Loucy (cell line): ENCODE measurements at regions not wholly inside any gene's neighbourhood (a gene's known extent, or its start where the extent isn't known, plus 50 kb on each side); places are given as distances from the start of the nearest gene placed in this dataset.

Experiments used
- H2AFZ ChIP-seq: fragments of 200-600 bp; sonication (generic); 2 replicates; pipeline ENCODE4 v1.6.0; 2016; ENCODE audit warnings: antibody characterized with exemption, mild to moderate bottlenecking, low read length, moderate library complexity
- H3F3A ChIP-seq: fragments of 200-600 bp; 2 replicates; pipeline ENCODE4 v1.6.0; 2016; ENCODE audit warnings: antibody characterized with exemption, low read depth, mild to moderate bottlenecking
- H3K27me3 ChIP-seq: fragments of 200-600 bp; sonication (generic); 2 replicates; pipeline ENCODE4 v1.6.1; 2014; ENCODE audit warnings: low read length, mild to moderate bottlenecking; ENCODE audit not compliant: insufficient read depth, poor library complexity, severe bottlenecking
- H3K36me3 ChIP-seq: fragments of 200-600 bp; sonication (generic); 2 replicates; pipeline ENCODE4 v1.6.1; 2016; ENCODE audit warnings: low read length; ENCODE audit not compliant: insufficient read depth
- H3K4me1 ChIP-seq: fragments of 200-600 bp; sonication (generic); 2 replicates; pipeline ENCODE4 v1.5.1; 2014; ENCODE audit warnings: low read length, mild to moderate bottlenecking; ENCODE audit not compliant: insufficient read depth, poor library complexity, severe bottlenecking
- H3K4me2 ChIP-seq: fragments of 200-600 bp; sonication (generic); 2 replicates; pipeline ENCODE4 v1.6.0; 2014; ENCODE audit warnings: antibody characterized with exemption, low read length, low read depth, mild to moderate bottlenecking; ENCODE audit not compliant: poor library complexity, severe bottlenecking
- H3K4me3 ChIP-seq: fragments of 200-600 bp; sonication (generic); 2 replicates; pipeline ENCODE4 v1.5.1; 2014; ENCODE audit warnings: low read length, mild to moderate bottlenecking, mixed read lengths; ENCODE audit not compliant: poor library complexity, severe bottlenecking
- H3K79me2 ChIP-seq: fragments of 200-600 bp; sonication (generic); 2 replicates; pipeline ENCODE4 v1.6.1; 2014; ENCODE audit warnings: low read length; ENCODE audit not compliant: insufficient read depth
- H3K9ac ChIP-seq: fragments of 200-600 bp; sonication (generic); 2 replicates; pipeline ENCODE4 v1.6.0; 2014; ENCODE audit warnings: mild to moderate bottlenecking, low read depth, low read length, moderate library complexity; ENCODE audit not compliant: poor library complexity, severe bottlenecking
- H3K9me2 ChIP-seq: fragments of 200-600 bp; sonication (generic); replicated peaks from 2 replicates; pipeline ENCODE4 v1.6.1; 2016; ENCODE audit warnings: low read depth, low read length, mixed read lengths
- H3K9me3 ChIP-seq: fragments of 200-600 bp; sonication (generic); 2 replicates; pipeline ENCODE4 v1.6.1; 2014; ENCODE audit warnings: mild to moderate bottlenecking, antibody characterized with exemption, low read length, low read depth; ENCODE audit not compliant: insufficient read depth
- H4K20me1 ChIP-seq: fragments of 200-600 bp; sonication (generic); 2 replicates; pipeline ENCODE4 v1.6.0; 2014; ENCODE audit warnings: antibody characterized with exemption, low read length, mild to moderate bottlenecking; ENCODE audit not compliant: insufficient read depth, poor library complexity, severe bottlenecking
- CTCF ChIP-seq: fragments of 200-600 bp; sonication (generic); conservative IDR thresholded peaks from 2 replicates; pipeline ENCODE4 v1.5.1; 2014; ENCODE audit warnings: mild to moderate bottlenecking, antibody characterized with exemption, low read length
- EZH2phosphoT487 ChIP-seq: fragments of 200-600 bp; IDR thresholded peaks from 2 replicates; pipeline ENCODE4 v1.6.1; 2018; ENCODE audit warnings: antibody characterized with exemption, mild to moderate bottlenecking, moderate library complexity, borderline replicate concordance

DNA sequence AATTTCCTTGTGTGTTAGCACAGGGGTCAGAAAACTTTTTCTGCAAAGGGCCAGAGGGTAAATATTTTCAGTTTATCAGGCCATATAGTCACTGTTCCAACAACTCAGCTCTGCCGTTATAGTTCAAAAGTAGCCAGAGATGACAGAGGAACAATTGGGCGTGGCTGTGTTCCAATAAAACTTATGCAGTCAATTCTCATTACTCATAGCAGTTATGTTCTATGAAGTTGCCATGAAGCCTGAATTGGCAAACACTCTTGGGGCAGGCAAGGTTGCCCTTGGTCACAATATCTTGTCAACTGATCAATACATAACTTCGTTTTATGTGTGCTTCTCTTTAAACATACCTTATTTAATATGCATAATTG lies 304.2 kb downstream of the TFAP2C start:
- Histone ChIP-seq H3K4me3 (no peak overlapping the region), H3K9me2 (no peaks in the 10 kb centered on the region), H4K20me1 (no peaks in the 10 kb centered on the region), H3K4me1 (no peaks in the 10 kb centered on the region), H3K4me2 (no peak overlapping the region), H3F3A (no peaks in the 10 kb centered on the region), H2AFZ (no peak overlapping the region), H3K79me2 (no peaks in the 10 kb centered on the region), H3K9me3 (no peaks in the 10 kb centered on the region; the same call in 1 of the 2 replicates), H3K36me3 (no peaks in the 10 kb centered on the region), H3K27me3 (no peaks in the 10 kb centered on the region), H3K9ac (no peak overlapping the region)
- TF ChIP-seq CTCF = no peak
- TF ChIP-seq EZH2phosphoT487 = no peak

DNA sequence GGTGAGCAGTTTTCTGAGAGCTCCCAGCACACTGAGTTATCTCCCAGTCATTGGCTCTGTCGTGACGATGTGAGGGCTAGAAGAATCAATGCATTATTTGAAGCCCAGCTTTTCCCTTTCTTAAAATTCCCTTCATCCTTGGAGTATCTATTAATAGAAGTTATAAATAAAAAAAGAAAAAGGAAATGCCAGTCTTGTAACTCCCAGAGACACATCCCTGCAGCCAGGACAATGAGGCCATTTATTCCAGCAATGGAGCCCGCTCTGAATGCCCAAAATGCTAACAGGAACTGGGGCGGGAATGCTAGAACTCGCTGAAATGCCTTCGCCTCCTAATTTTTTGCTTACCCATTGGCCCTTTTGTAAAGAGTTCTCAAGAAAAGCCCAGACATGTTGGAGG lies 305.8 kb downstream of the TFAP2C start:
- Histone ChIP-seq H3K27me3 (no peaks in the 10 kb centered on the region), H3K9ac (no peak overlapping the region), H4K20me1 (no peaks in the 10 kb centered on the region), H3K79me2 (no peaks in the 10 kb centered on the region), H3K9me2 (no peaks in the 10 kb centered on the region), H3K4me3 (no peak overlapping the region), H3K9me3 (no peaks in the 10 kb centered on the region; the same call in 1 of the 2 replicates), H3K4me2 (no peak overlapping the region), H2AFZ (no peak overlapping the region), H3K4me1 (no peaks in the 10 kb centered on the region), H3K36me3 (no peaks in the 10 kb centered on the region), H3F3A (no peaks in the 10 kb centered on the region)
- TF ChIP-seq CTCF = no peak
- TF ChIP-seq EZH2phosphoT487 = no peak

- Histone ChIP-seq H4K20me1 (no peaks in the 10 kb centered on the region), H3K4me1 (no peaks in the 10 kb centered on the region), H3K79me2 (no peaks in the 10 kb centered on the region), H3K9me2 (no peaks in the 10 kb centered on the region), H3K9ac (no peak overlapping the region), H3K9me3 (no peaks in the 10 kb centered on the region), H3K4me2 (no peak overlapping the region), H3K36me3 (no peaks in the 10 kb centered on the region), H3K4me3 (no peak overlapping the region), H3F3A (no peaks in the 10 kb centered on the region), H2AFZ (no peak overlapping the region), H3K27me3 (no peaks in the 10 kb centered on the region)
- TF ChIP-seq EZH2phosphoT487 (no peak), CTCF (no peak)
Measured at GRCh38 chr20:56940466-56940865, 311.4 kb downstream of the TFAP2C start.
